Putamen (tissue), 1 donor: ENCODE measurements at regions not wholly inside any gene's neighbourhood (a gene's known extent, or its start where the extent isn't known, plus 50 kb on each side); places are given as distances from the start of the nearest gene placed in this dataset.

Experiments
- DNase-seq: peaks from one replicate; pipeline ENCODE4 v3.0.0-alpha.2; 2016; ENCODE audit warnings: low spot score

DNA sequence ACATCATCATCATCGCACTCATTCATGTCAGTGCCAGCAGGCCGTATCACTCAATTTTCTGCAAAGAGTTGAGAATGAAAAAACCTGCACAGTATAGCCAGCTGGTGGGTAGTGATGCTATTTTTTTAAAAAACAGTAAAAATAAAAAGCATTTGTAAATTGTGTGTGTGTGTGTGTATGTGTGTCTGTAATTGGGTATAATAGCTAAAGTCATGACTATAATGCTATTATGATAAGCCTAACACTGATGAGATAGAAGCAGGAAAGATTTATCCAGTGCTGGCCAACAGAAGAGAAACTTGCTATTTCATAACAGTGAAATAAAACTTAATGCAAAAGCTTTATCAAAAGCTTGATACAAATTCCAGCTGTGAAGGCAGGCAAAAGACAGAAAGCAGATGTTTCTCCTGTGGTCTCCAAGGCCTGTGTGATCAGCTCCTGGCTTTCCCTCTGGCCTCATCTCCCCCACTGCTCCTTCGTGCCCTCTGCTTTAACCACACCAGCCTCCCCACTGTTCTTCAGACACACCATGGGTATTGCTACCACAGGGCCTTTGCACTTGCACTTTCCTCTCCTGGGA lies 206.2 kb upstream of the IRX5 start:
- DNase-seq: no peak

DNA sequence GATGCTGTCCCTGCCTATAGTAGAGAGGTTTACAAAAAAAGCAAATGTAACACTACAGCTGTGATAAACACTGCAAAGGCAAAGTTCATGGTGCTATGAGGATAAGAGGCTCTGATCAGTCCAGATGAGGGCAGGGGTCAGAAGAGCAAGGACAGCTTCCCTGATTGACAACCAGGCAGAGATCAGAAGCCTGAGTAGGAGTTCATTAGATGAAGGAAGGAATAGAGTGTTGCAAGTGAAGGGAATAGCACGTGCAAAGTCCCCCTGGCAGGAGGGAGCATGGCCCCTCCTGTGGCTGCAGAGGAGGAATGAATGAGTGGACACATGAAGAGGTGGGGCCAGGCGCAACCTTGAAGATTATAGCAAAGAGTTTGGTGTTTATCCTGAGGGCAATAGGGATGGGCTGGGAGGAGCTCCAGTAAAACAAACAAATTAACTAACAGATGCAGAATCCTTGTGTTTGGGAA lies 208.4 kb upstream of the IRX5 start:
- no peak for DNase-seq

DNA sequence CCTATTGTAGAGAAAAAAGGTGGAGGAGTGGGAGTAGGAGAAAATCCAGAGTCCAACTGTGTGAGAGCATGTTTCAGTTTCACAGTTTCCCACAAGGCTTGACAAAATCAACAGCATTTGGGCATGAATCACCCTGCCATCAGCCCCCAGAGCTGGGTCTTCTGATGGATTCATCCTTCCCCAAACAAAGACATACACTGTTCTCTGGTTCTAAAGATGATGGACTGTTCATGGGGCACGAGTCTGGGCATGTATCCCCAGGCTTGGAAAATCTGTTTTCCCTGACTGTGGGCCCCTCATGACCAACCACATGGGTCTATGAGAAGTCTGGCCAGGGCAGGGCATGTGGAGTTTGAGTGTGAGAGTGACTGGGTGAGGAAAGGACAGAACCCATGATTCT lies 210.4 kb upstream of the IRX5 start:
- no peak for DNase-seq

DNA sequence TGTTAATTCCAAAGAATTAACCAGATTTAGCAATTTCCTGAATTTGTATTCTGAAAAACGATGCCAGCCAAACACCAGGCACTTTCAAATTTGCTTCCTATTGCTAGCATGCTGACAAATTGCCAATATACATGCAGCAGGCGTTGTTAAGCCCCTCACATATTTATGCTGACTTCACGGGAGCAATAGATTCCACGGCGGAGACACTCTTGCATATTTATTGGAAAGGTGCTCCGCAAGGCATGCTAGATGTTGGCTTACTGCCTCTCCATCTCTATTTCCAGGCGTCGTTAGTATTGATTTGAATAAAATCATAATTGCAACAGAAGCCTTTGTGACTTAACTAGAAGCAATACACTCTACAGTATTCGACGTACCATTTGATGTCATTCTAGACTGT lies 211.0 kb upstream of the IRX5 start:
- no peak for DNase-seq

DNA sequence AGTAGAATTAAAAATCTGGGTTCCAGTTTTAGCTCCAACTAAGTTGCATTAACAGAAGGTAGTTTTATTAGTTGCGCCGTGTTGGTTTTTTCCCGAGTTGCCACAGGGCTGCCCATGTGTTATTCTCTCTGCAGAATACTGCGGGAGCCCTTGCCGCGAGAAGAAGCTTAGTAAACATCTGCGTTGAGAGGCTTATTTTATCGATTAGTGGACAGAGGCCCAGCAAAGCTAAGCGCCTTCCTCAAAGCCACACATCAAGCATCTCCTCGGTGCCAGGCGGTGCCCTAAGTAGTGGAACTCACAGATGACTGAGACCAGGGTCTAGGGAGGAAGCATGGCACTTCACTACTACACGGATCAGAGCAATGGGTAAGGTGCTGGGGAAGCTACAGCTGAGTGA lies 212.3 kb upstream of the IRX5 start:
- no peak for DNase-seq

DNA sequence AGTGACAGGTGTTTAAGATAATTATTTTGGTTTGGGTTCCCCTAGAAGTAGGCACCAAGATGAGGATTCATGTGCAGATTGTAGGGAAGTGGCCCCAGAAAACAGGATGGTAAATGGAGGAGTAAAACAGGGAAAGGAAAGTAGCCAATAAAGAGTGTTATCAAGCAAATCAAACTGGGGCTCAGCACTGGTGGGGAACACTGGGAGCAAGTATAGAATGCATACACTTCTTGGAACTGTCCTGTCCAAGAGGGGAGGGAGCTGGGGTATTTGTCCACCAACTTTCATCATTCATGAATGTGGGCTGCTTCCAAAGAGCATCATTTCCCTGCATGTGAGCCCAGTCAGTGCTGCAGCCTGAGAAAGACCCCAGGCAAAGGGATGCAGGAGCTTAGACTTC lies 215.7 kb upstream of the IRX5 start:
- DNase-seq: no peak

DNA sequence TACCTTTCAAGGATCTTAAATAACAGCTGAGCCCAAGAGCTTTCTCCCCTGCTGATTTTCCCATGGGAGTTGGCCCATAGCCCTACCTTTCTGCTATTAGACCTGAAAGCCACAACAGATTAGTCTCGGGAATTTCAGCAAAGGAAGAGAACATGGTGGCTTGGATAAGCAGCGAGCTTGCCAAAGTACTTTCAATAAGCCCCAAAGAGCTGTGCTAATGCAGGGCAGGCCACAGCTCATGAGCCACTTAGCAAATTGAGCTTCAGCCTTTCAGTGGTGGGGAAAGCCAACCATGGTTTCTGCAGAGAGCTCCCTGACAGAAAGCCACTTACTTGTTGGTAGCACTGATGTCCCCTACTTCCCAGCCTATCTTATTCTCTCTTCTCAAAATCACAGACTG lies 217.8 kb upstream of the IRX5 start:
- DNase-seq: no peak

DNA sequence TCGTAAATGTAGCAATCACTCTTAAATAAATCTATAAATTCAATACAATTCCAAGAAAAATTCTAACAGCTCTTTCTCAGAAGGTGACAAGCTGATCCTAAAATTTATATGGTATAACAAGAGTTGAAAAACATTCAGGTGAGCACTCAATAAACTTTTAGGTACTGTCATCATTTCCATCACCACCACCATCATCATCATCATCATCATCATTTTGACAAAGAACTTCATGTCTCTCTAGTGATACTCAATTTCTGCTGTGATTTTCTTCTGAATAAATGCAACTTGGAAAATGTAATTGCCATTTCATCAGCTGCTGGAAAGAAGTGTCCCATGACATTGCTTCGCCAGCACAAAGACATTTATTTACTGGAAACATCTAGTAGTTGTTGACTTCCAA lies 222.9 kb upstream of the IRX5 start:
- DNase-seq: no peak

DNA sequence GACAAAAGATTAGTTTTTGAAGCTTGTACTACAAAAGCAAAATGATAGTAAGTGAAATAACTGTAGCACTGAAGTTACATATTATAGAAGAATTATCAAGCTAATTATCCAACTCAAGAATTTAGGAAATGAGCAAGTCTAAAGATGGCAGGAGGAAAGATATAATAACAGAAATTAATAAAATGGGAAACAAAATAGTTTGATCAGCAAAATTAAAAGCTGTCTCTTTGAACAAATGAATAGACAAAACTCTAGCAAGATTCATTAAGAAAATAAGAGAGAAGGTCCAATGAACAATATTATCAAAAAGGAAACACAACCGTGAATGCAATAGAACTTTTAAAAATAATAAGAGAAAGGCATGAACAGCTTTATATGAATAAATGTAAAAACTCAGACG lies 224.3 kb upstream of the IRX5 start:
- DNase-seq: no peak

DNA sequence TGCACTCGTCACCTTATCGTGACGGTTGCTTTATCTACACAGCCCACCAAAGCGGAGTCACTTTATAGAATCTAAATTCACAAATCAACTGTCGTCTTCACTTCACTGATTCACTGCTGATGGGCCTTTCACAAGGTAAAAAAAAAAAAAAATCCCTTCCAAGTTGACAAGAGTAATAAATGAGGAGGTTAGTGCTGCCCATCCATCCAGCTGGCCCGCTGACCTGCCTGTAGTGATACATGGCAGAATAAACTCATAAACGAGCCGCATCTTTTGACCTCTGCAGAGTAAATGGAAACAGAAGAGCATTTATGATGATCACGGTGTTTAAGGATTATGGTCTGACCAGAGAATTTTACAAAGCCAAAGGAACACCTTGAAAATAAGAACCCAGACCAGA lies 227.3 kb upstream of the IRX5 start:
- no peak for DNase-seq

DNA sequence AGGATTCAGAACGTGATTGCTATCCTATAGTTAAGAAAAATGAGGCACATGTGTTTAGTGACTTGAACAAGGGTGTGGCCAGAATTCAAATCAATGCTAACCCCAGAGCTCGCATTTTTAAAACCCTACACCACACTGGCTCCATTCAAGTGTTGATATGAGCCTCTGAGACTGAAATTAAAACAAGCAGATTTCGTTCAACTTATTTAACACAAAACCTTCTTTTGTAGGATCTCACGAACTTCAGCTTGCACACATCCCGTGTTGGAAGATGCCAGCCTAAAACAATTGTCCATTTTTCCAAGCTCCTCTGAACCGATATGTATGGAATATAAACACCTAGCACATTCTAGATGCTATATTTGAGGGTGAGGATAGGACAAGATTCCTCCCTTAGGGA lies 231.0 kb upstream of the IRX5 start:
- DNase-seq: no peak

DNA sequence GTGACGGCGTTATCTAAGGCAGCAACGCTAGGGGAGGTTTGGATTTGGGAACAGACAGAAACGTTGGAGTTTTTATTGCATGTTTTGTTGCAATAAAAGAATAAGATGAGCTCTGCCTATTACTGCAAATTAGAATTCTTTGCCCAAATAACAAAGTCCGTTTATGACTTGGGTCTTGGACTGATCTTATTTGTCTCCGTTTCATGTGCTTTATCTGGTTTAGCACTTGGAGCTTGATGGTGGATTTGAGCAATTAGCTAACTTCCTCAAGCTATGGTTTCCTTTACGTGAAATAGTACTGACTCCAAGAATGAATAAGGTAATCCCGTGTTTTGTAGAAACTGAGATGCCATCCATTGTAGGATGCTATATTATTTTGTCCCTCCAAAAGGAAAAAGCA lies 233.0 kb upstream of the IRX5 start:
- DNase-seq: no peak

DNA sequence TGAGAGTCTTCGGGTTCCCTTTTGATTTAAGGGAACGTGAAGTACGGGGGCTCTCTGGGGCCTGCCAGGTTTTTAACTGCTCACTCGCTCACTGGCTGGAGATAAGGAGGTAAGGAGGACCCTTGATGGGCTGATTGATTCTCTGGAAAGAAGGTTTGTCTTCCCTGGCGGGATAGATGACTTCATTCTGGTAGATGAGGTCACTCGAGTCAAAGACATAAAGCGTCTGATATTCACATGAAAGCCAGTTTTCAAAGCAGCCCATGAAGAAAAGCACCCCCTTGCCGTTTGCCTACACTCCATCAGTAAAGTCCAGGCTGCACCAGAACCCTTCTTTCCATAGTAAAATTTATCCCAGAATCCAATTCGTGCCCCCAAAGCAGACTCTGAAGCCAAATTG lies 233.7 kb upstream of the IRX5 start:
- no peak for DNase-seq

DNA sequence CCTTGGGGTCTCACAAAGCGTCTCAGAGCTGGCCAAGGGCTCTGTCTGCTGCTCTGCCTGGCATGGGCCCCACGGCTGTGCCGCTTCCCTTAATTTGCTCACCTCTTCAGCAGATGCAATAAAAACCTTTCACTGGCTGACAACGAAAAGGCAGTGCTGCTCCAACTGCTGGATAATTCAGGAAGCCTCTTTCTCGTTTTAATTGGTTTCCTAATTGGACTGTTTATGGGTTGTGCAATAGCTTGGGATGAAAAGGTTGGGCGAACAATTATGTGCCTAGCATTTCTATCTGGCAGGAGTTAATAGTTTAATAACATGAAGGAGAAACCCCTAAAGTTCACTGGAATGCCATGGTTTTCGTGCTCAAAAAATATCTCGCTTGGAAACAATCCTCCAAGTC lies 234.1 kb upstream of the IRX5 start:
- DNase-seq: no peak

DNA sequence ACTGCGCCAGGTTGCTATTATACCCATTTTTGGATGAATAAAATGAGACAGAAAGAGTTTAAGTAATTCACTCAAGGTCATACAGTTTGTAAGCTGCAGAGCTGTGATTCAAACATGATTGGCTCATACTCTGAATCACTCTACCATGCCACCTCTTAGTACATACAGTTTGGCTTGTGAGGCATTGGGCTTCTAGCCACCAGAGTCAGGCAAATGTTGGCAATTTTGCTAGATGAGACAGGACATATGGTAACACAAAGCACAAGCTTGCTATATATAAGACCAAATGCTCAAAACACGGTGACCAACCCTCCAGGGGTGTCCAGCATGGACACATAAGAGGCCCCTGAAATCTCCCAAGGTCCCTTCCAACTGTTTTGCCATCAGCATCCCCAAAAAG lies 236.0 kb upstream of the IRX5 start:
- no peak for DNase-seq

DNA sequence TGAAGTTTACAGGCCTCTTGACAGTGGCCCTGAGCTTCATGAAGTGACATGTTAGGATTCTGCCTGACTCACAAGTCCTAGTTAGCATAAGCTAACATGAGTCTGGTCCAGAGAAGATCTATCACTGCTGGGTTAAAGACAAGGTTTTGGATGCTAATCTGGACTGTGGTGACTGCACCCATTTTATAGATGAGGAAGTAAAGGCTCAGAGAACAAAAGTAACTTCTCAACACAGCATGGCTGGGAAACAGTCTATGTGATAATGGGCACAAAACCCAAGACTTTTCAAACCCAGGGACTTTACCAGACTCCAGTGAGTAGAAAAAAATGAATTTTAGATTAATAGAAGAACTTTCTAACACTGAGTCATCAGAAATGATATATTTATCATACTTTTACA lies 236.8 kb upstream of the IRX5 start:
- DNase-seq: no peak

DNA sequence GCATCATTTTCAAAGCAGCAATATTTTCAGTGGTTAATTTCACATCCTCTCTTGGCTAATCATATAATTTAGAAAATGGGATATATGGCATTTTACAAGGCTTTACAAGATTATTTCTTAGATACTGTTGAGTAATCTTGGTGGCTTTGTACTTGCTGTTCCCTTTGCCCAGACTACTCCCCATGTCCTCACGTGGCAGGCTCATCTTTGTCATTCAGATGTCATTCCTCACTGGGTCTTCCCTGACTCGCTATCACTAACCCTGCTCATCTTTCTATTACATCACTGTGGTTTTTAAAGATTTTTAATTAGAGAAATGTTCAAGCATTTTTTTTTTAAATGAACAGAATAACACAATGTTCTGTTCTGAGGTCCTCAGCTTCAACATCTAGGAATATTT lies 240.0 kb upstream of the IRX5 start:
- no peak for DNase-seq

DNA sequence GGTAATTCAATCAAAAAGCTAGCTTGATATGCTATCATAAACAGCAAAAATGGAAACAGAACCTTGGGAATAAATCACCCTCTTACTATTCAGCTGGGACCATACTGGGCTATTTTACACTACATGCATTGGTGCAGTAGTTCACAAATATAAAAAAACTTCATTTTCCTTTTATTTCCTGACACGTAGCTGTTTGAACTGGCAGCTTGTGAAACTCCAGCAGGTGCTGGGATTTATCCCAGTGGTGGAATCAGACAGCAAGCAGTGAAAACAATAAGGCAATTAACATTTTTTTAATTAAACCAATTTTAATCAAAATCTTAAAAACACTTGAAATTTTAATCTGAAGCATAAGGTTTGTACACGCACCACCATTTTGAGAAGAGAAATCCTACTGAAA lies 240.4 kb upstream of the IRX5 start:
- no peak for DNase-seq

DNA sequence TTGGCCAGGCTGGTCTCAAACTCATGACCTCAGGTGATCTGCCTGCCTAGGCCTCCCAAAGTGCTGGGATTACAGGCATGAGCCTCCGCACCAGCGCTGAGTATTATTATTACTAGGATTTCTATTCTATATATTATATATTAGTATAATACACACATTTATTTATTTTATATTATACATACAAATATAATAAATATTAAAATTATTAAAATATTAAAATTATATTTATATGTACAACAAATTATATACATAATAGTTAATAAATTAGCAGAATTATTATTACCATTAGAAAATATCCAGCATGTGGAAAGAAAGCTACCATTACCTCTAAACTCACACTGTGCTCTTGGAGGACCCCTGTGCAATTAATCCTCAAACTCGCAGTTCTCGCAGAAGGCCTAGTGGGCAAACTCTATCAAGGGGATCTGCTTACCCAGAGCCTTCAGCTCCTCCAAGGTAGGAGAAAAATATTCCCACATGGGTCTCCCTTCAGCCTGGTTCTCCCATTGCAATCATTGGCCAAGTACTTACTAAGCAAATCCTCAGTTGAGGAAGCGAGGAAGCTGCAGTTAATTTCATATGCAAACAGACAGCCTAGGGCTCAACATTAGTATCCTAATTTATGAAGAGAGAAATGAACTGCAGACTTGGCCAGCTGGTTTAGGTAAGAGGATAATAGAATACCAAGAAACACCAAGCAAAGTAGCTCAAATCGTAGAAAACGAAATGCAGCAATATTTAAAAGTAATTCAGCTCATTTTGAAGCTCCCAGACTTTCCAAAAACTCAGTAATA lies 241.4 kb upstream of the IRX5 start:
- DNase-seq: no peak

DNA sequence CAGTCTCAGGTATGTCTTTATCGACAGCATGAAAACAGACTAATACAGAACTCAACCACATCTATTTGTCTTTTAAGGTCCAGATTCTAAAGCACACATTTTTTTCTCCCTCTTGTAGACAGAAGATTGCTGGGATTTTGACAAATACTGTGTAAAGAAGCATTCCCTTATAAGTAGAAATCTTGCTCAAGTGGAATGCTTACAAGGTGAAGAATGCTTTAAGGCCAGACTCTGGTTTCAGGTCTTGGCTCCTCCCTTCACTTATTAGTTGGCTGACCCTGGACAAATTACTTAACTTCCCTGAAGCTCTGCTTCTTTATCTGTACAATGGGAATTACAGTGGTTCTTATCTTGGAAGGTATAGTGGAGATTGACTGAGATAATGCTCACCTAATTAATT lies 242.3 kb upstream of the IRX5 start:
- no peak for DNase-seq

DNA sequence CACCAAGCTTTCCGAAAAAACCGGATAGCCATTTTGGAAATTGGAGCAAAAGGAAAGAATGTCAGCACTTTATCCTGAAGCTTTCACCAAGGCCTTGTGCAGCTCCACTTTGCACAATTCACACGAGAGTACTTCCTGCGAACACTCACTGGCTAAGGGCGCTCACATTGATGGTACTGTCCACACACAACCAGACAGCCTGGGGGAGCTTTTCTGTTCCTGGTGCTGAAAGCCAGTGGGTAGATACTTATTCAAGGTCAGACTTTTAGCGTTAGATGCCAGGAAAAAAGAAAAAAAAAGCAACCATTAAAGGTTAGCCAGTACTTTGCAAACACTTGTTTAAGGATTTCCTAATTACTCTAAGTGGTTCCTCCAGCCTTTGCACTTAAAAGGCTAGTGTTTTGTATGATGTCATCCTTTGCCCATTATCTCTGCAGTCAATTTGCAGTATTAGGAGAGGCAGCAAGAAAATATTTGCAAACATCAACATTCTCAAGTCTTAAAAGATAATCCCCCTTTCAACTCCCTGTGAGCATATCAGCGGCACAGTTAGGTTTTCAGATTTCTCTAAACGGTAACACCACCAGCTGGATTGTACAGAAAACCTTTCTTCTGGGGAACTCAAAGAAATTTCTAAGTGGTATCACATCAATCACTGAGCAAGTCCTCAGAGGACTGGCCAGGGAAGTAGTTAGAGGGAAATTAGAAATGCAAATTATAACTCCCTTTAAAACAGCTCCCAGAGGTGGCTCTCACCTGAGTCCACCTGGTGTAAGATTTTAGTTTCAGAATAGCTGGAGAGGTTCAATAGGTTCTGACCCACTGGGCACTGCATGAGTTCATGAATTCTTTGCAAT lies 243.4 kb upstream of the IRX5 start:
- no peak for DNase-seq

DNA sequence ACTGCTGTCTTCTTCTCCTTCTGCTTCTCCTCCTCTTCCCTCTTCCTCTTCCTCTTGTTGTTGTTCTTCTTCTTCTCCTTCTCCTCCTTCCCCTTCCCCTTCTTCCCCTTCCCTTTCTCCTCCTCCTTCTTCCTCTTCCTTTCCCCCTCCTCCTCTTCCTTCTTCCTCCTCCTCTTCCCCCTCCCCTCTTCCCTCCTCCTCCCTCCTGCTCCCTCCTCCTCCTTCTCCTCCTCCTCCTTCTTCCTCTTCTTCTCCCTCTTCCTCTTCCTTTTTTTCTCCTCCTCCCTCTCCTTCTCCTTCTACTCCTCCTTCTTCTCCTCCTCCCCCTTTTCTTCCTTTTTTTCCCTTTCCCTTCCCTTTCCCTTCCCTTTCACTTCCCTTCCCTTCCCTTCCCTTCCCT lies 245.0 kb upstream of the IRX5 start:
- no peak for DNase-seq

DNA sequence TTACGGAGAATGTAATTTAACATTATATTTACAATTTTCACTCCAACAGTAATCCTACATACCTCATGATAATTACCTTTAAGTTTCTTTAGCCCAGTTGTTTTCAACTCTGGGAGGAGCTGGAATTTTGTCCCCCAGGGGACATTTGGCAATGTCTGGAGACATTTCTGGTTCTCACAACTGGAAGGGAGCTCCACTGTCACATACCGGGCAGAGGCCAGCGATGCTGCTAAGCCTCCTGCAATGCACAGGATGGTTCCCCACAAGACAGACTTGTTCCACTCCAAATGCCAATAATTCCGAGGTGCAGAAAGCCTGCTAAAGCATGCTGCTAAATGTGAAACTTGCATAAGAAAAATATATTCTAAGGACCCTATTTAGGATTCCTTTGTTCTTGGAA lies 251.1 kb upstream of the IRX5 start:
- no peak for DNase-seq
